Neural cell (in vitro differentiated cells): ENCODE measurements at regions not wholly inside any gene's neighbourhood (a gene's known extent, or its start where the extent isn't known, plus 50 kb on each side); places are given as distances from the start of the nearest gene placed in this dataset.

Experiments used
- H2AFZ ChIP-seq: fragments of 200-600, 300-800 bp; sonication (generic), shearing (Covaris generic); 2 replicates; pipeline ENCODE4 v1.6.0; 2014; ENCODE audit warnings: low read depth, mild to moderate bottlenecking, antibody characterized with exemption, low read length, moderate library complexity
- H3F3A ChIP-seq: fragments of 200-600 bp; shearing (Covaris generic); 2 replicates; pipeline ENCODE4 v1.6.1; 2016; ENCODE audit warnings: mild to moderate bottlenecking, moderate library complexity, mixed read lengths, antibody characterized with exemption, low read length; ENCODE audit not compliant: insufficient read depth, poor library complexity, severe bottlenecking
- H3K27ac ChIP-seq: fragments of 200-600, 300-800 bp; sonication (generic), shearing (Covaris generic); 2 replicates; pipeline ENCODE4 v1.5.1; 2014; ENCODE audit warnings: mild to moderate bottlenecking, low read length, moderate library complexity
- H3K27me3 ChIP-seq: fragments of 300-800, 200-600 bp; sonication (generic), shearing (Covaris generic); 2 replicates; pipeline ENCODE4 v1.6.0; 2014; ENCODE audit warnings: mild to moderate bottlenecking, low read depth, low read length, moderate library complexity; ENCODE audit not compliant: insufficient read depth
- H3K36me3 ChIP-seq: fragments of 300-800, 200-600 bp; sonication (generic), shearing (Covaris generic); 2 replicates; pipeline ENCODE4 v1.5.1; 2014; ENCODE audit warnings: mild to moderate bottlenecking, antibody characterized with exemption, low read length, moderate library complexity; ENCODE audit not compliant: insufficient read depth
- H3K4me2 ChIP-seq: fragments of 300-800, 200-600 bp; sonication (generic), shearing (Covaris generic); 2 replicates; pipeline ENCODE4 v1.6.0; 2014; ENCODE audit warnings: mild to moderate bottlenecking, low read length
- H3K4me3 ChIP-seq: fragments of 300-800, 200-600 bp; sonication (generic), shearing (Covaris generic); 2 replicates; pipeline ENCODE4 v1.5.1; 2014; ENCODE audit warnings: mild to moderate bottlenecking, low read length, moderate library complexity
- H3K79me2 ChIP-seq: fragments of 200-600 bp; shearing (Covaris generic); replicated peaks from 2 replicates; pipeline ENCODE4 v1.6.0; 2014; ENCODE audit warnings: mild to moderate bottlenecking, low read length, moderate library complexity; ENCODE audit not compliant: insufficient read depth
- H3K9ac ChIP-seq: fragments of 300-800, 200-600 bp; sonication (generic), shearing (Covaris generic); 2 replicates; pipeline ENCODE4 v1.6.1; 2016; ENCODE audit warnings: mild to moderate bottlenecking, low read length, mixed read lengths
- H3K9me2 ChIP-seq: fragments of 200-600 bp; shearing (Covaris generic); 2 replicates; pipeline ENCODE4 v1.6.1; 2016; ENCODE audit warnings: mild to moderate bottlenecking, low read length, mixed read lengths; ENCODE audit not compliant: insufficient read depth
- H3K9me3 ChIP-seq: fragments of 200-600, 300-800 bp; sonication (generic), shearing (Covaris generic); 2 replicates; pipeline ENCODE4 v1.6.1; 2016; ENCODE audit warnings: mild to moderate bottlenecking, mixed run types, low read length, moderate library complexity, mixed read lengths
- H4K20me1 ChIP-seq: fragments of 200-600 bp; shearing (Covaris generic); 2 replicates; pipeline ENCODE4 v1.6.1; 2016; ENCODE audit warnings: mild to moderate bottlenecking, mixed run types; ENCODE audit not compliant: insufficient read depth
- EP300 ChIP-seq: fragments of 450-650 bp; conservative IDR thresholded peaks from 2 replicates; pipeline ENCODE4 v1.6.1; 2014; ENCODE audit warnings: antibody characterized with exemption, mild to moderate bottlenecking, moderate library complexity; ENCODE audit not compliant: poor library complexity, severe bottlenecking
- EZH2 ChIP-seq: fragments of 200-600, 300-800 bp; shearing (Covaris generic), sonication (generic); IDR thresholded peaks from 2 replicates; pipeline ENCODE4 v1.6.1; 2014; ENCODE audit warnings: antibody characterized with exemption, low read length, borderline replicate concordance, mild to moderate bottlenecking; ENCODE audit not compliant: insufficient read depth, poor library complexity, severe bottlenecking
- MXI1 ChIP-seq: fragments of 450-650 bp; conservative IDR thresholded peaks from 2 replicates; pipeline ENCODE4 v1.6.1; 2014; ENCODE audit warnings: antibody characterized with exemption, mild to moderate bottlenecking; ENCODE audit not compliant: poor library complexity, severe bottlenecking
- POLR2AphosphoS5 ChIP-seq: IDR thresholded peaks from 2 replicates; pipeline ENCODE4 v1.6.1; 2012
- RAD21 ChIP-seq: fragments of 450-650 bp; conservative IDR thresholded peaks from 2 replicates; pipeline ENCODE4 v1.6.1; 2014; ENCODE audit warnings: antibody characterized with exemption, mild to moderate bottlenecking, moderate library complexity
- SMC3 ChIP-seq: fragments of 450-650 bp; conservative IDR thresholded peaks from 2 replicates; pipeline ENCODE4 v1.6.1; 2014; ENCODE audit warnings: antibody characterized with exemption, mild to moderate bottlenecking, moderate library complexity; ENCODE audit not compliant: poor library complexity
- TAF1 ChIP-seq: IDR thresholded peaks from 2 replicates; pipeline ENCODE4 v1.6.1; 2012; ENCODE audit warnings: low read depth
- TF ChIP-seq, protein P1 (sequence below): IDR thresholded peaks from 2 replicates; pipeline ENCODE4 v1.6.1; 2012; ENCODE audit warnings: borderline replicate concordance
- TF ChIP-seq, protein P2 (sequence below): fragments of 450-650 bp; IDR thresholded peaks from 2 replicates; pipeline ENCODE4 v1.5.1; 2014; ENCODE audit warnings: antibody characterized with exemption, mild to moderate bottlenecking, moderate library complexity; ENCODE audit not compliant: poor library complexity, severe bottlenecking

DNA sequence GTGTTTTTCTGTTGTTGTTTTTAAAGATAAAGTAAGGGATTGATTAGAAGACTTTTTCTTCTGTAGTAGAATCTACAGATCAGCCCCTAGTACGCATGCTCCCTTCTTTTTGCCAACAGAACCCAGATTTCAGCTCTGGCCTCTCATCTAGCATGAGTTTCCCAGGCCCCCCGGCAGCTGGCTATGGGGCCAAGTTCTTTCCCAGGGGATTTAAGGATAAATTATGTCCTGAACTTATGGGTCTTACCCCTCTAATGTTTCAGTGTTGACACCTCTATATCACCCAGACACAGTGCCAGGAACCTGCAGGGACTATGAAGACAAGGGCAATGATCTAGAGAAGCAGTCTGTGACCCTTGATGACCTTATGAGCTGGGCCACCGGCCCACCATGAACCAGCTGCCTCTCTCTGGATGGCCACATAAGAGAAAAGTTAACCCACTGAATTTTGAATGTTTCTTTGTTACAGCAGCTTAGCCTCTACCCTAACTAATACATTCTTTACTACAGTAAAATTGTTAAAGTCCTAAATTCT lies 150.5 kb downstream of the UNC5CL start:
- Histone ChIP-seq H4K20me1 (no peaks in the 10 kb centered on the region), H3K36me3 (no peaks in the 10 kb centered on the region), H3K27me3 (no peaks in the 10 kb centered on the region), H3K27ac (no peak overlapping the region), H3F3A (no peaks in the 10 kb centered on the region), H2AFZ (no peak overlapping the region), H3K79me2 (no peaks in the 10 kb centered on the region), H3K9ac (no peak overlapping the region), H3K9me3 (no peaks in the 10 kb centered on the region), H3K4me3 (no peak overlapping the region), H3K4me2 (no peak overlapping the region), H3K9me2 (no peaks in the 10 kb centered on the region)
- TF ChIP-seq SMC3, result no peak
- TF ChIP-seq, protein P1, sequence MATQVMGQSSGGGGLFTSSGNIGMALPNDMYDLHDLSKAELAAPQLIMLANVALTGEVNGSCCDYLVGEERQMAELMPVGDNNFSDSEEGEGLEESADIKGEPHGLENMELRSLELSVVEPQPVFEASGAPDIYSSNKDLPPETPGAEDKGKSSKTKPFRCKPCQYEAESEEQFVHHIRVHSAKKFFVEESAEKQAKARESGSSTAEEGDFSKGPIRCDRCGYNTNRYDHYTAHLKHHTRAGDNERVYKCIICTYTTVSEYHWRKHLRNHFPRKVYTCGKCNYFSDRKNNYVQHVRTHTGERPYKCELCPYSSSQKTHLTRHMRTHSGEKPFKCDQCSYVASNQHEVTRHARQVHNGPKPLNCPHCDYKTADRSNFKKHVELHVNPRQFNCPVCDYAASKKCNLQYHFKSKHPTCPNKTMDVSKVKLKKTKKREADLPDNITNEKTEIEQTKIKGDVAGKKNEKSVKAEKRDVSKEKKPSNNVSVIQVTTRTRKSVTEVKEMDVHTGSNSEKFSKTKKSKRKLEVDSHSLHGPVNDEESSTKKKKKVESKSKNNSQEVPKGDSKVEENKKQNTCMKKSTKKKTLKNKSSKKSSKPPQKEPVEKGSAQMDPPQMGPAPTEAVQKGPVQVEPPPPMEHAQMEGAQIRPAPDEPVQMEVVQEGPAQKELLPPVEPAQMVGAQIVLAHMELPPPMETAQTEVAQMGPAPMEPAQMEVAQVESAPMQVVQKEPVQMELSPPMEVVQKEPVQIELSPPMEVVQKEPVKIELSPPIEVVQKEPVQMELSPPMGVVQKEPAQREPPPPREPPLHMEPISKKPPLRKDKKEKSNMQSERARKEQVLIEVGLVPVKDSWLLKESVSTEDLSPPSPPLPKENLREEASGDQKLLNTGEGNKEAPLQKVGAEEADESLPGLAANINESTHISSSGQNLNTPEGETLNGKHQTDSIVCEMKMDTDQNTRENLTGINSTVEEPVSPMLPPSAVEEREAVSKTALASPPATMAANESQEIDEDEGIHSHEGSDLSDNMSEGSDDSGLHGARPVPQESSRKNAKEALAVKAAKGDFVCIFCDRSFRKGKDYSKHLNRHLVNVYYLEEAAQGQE, result no peak
- no peak for TF ChIP-seq MXI1
- TF ChIP-seq POLR2AphosphoS5, result no peak
- TF ChIP-seq EZH2, result no peak
- TF ChIP-seq, protein P2, sequence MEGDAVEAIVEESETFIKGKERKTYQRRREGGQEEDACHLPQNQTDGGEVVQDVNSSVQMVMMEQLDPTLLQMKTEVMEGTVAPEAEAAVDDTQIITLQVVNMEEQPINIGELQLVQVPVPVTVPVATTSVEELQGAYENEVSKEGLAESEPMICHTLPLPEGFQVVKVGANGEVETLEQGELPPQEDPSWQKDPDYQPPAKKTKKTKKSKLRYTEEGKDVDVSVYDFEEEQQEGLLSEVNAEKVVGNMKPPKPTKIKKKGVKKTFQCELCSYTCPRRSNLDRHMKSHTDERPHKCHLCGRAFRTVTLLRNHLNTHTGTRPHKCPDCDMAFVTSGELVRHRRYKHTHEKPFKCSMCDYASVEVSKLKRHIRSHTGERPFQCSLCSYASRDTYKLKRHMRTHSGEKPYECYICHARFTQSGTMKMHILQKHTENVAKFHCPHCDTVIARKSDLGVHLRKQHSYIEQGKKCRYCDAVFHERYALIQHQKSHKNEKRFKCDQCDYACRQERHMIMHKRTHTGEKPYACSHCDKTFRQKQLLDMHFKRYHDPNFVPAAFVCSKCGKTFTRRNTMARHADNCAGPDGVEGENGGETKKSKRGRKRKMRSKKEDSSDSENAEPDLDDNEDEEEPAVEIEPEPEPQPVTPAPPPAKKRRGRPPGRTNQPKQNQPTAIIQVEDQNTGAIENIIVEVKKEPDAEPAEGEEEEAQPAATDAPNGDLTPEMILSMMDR, result no peak
- no peak for TF ChIP-seq EP300
- no peak for TF ChIP-seq TAF1
- no peak for TF ChIP-seq RAD21

DNA sequence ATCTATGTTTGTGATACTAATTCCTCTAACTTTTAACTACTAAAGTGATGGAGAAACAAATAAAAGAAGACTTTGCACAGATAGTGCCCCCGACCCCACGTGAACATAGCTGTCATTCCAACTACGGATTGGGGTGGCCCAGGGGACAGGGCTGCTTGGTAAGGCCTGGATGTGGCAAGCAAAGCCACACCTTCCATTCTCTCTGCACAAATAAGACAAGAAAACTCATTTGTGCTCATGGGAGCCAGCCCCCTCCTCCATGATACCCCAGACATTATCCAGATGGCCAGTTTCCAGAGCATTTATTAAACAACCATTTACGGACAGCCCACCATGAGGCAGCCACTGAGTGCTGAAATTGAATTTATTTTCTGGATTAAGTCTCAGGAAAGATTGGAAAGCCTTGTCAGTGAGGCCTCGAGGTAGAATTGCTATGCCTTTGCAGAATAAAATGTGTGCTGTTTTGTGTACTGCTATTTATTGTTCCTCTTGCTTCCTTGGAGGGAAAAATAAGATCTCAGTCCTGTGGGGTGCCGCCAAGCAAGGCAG lies 151.2 kb downstream of the UNC5CL start:
- no peak overlapping the region for H3K27ac ChIP-seq
- H3K36me3 ChIP-seq, result no peaks in the 10 kb centered on the region
- no peak overlapping the region for H3K4me2 ChIP-seq
- no peaks in the 10 kb centered on the region for H3K27me3 ChIP-seq
- H3F3A ChIP-seq, result no peaks in the 10 kb centered on the region
- H2AFZ ChIP-seq, result no peak overlapping the region
- H3K9me3 ChIP-seq, result no peaks in the 10 kb centered on the region
- no peaks in the 10 kb centered on the region for H3K79me2 ChIP-seq
- no peaks in the 10 kb centered on the region for H3K9me2 ChIP-seq
- TF ChIP-seq SMC3 (no peak), TAF1 (no peak), EZH2 (no peak), MXI1 (no peak), RAD21 (no peak), POLR2AphosphoS5 (no peak), EP300 (no peak)
- TF ChIP-seq, protein P1, result no peak
- TF ChIP-seq, protein P2, result no peak
- H4K20me1 ChIP-seq, result no peaks in the 10 kb centered on the region
- H3K4me3 ChIP-seq, result no peak overlapping the region
- no peak overlapping the region for H3K9ac ChIP-seq
